Kidney (tissue), 13 donors: ENCODE measurements at regions not wholly inside any gene's neighbourhood (a gene's known extent, or its start where the extent isn't known, plus 50 kb on each side); places are given as distances from the start of the nearest gene placed in this dataset.

Experiments
- DNase-seq, 5 donors: peaks; one replicate each; pipeline ENCODE4 v3.0.0-alpha.2; 2013 to 2020
- FAIRE-seq: peaks from 2 replicates; lab custom pipeline; 2012; peaks lifted over from hg19 to GRCh38; lab: Jason Lieb, UNC
- H3K27ac ChIP-seq, 2 donors: one replicate each; pipeline ENCODE4 v1.7.0; 2013; ENCODE audit warnings: low read depth in 2 of 2, low read length in 2 of 2, inconsistent platforms in 1 of 2
- H3K27me3 ChIP-seq: one replicate; pipeline ENCODE4 v1.7.1; 2013; ENCODE audit warnings: low read length, inconsistent platforms; ENCODE audit not compliant: control insufficient read depth, insufficient read depth
- H3K36me3 ChIP-seq, 3 donors: one replicate each; pipeline versions ENCODE4 v1.7.0 to v1.7.1; 2013; ENCODE audit warnings: low read length in 3 of 3, control low read depth in 1 of 3, inconsistent platforms in 1 of 3; ENCODE audit not compliant: insufficient read depth in 3 of 3, control insufficient read depth in 2 of 3
- H3K4me1 ChIP-seq, 3 donors: one replicate each; pipeline versions ENCODE4 v1.7.0 to v1.7.1; 2013; ENCODE audit warnings: low read length in 3 of 3, inconsistent platforms in 1 of 3, low read depth in 1 of 3; ENCODE audit not compliant: control insufficient read depth in 2 of 3, insufficient read depth in 2 of 3
- H3K4me3 ChIP-seq, 3 donors: one replicate each; pipeline versions ENCODE4 v1.7.0 to v1.8.1; 2013; ENCODE audit warnings: low read length in 3 of 3, control low read depth in 1 of 3, inconsistent platforms in 1 of 3
- H3K9ac ChIP-seq, 3 donors: one replicate each; pipeline versions ENCODE4 v1.7.0 to v1.7.1; 2013; ENCODE audit warnings: low read length in 3 of 3, control low read depth in 1 of 3, inconsistent platforms in 1 of 3
- H3K9me3 ChIP-seq, 3 donors: one replicate each; pipeline versions ENCODE4 v1.7.0 to v1.7.1; 2013; ENCODE audit warnings: low read length in 3 of 3, control low read depth in 1 of 3, inconsistent platforms in 1 of 3; ENCODE audit not compliant: control insufficient read depth in 2 of 3, insufficient read depth in 1 of 3
- intact Hi-C: fragments of 100-400 bp; cut with DNase I; formaldehyde crosslinking; loops from one replicate; pipeline ENCODE4 v1.11.1; 2022
- TF ChIP-seq, protein P1 (sequence below): IDR thresholded peaks from 3 replicates; pipeline ENCODE4 v1.5.1; 2012; ENCODE audit warnings: mild to moderate bottlenecking, moderate library complexity, borderline replicate concordance; ENCODE audit not compliant: insufficient read depth; ENCODE audit errors: extremely low read depth
- donor health status: control.
- donor health status: control.
- donor health status: control.
- donor health status: control.
- donor health status: control.
- donor health status: DM: yes; HTN: yes; CAD: no.
- donor health status: Normal renal cell carcinoma (clear cell type).

- no peak for DNase-seq
- Histone ChIP-seq H3K4me1 (no peaks in the 10 kb centered on the region), H3K36me3 (no peaks in the 10 kb centered on the region), H3K9ac (no peak overlapping the region), H3K9me3 (no peaks in the 10 kb centered on the region), H3K27me3 (no peaks in the 10 kb centered on the region), H3K4me3 (no peak overlapping the region), H3K27ac (no peak overlapping the region)
- TF ChIP-seq, protein P1, sequence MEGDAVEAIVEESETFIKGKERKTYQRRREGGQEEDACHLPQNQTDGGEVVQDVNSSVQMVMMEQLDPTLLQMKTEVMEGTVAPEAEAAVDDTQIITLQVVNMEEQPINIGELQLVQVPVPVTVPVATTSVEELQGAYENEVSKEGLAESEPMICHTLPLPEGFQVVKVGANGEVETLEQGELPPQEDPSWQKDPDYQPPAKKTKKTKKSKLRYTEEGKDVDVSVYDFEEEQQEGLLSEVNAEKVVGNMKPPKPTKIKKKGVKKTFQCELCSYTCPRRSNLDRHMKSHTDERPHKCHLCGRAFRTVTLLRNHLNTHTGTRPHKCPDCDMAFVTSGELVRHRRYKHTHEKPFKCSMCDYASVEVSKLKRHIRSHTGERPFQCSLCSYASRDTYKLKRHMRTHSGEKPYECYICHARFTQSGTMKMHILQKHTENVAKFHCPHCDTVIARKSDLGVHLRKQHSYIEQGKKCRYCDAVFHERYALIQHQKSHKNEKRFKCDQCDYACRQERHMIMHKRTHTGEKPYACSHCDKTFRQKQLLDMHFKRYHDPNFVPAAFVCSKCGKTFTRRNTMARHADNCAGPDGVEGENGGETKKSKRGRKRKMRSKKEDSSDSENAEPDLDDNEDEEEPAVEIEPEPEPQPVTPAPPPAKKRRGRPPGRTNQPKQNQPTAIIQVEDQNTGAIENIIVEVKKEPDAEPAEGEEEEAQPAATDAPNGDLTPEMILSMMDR = no peak
- no peak for FAIRE-seq
- intact Hi-C loops = no loop called here
These were observed 139.9 kb upstream of the TSHZ2 start for GRCh38 chr20:52832151-52832774.

GRCh38 chr20:52830598-52830997 lies 141.6 kb upstream of the TSHZ2 start:
- Histone ChIP-seq H3K4me1 (no peaks in the 10 kb centered on the region), H3K9ac (no peak overlapping the region), H3K9me3 (no peaks in the 10 kb centered on the region), H3K27me3 (no peaks in the 10 kb centered on the region), H3K27ac (no peak overlapping the region), H3K4me3 (no peak overlapping the region), H3K36me3 (no peaks in the 10 kb centered on the region)
- intact Hi-C loops = no loop called here
- no peak for DNase-seq
- TF ChIP-seq, protein P1 = no peak
- no peak for FAIRE-seq

GRCh38 chr20:52829111-52829510 lies 143.0 kb upstream of the TSHZ2 start:
- no peak for DNase-seq
- H3K9me3 ChIP-seq = no peaks in the 10 kb centered on the region
- TF ChIP-seq, protein P1 = no peak
- intact Hi-C loops = no loop called here
- no peak overlapping the region for H3K9ac ChIP-seq
- no peak overlapping the region for H3K27ac ChIP-seq
- H3K4me1 ChIP-seq = no peaks in the 10 kb centered on the region
- H3K27me3 ChIP-seq = no peaks in the 10 kb centered on the region
- no peaks in the 10 kb centered on the region for H3K36me3 ChIP-seq
- no peak overlapping the region for H3K4me3 ChIP-seq
- no peak for FAIRE-seq

- Histone ChIP-seq H3K4me1 (no peaks in the 10 kb centered on the region), H3K4me3 (no peak overlapping the region), H3K36me3 (no peaks in the 10 kb centered on the region), H3K9me3 (no peaks in the 10 kb centered on the region), H3K9ac (no peak overlapping the region), H3K27me3 (no peaks in the 10 kb centered on the region), H3K27ac (no peak overlapping the region)
- TF ChIP-seq, protein P1 = no peak
- DNase-seq (no peak), FAIRE-seq (no peak)
- intact Hi-C loops = no loop called here
These were observed 144.0 kb upstream of the TSHZ2 start for GRCh38 chr20:52828199-52828598.
